AML-193 (cell line): ENCODE measurements at regions not wholly inside any gene's neighbourhood (a gene's known extent, or its start where the extent isn't known, plus 50 kb on each side); places are given as distances from the start of the nearest gene placed in this dataset.
"Not testable (repeated sequence)": the region's sequence is repeated elsewhere in the genome, so short reads cannot be mapped to it uniquely, and the experiment has no call there.

Source experiments
- DNase-seq, 2 experiments: peaks; one replicate each; lab custom pipeline; 2025; lab: John Stamatoyannopoulos, UW

DNA sequence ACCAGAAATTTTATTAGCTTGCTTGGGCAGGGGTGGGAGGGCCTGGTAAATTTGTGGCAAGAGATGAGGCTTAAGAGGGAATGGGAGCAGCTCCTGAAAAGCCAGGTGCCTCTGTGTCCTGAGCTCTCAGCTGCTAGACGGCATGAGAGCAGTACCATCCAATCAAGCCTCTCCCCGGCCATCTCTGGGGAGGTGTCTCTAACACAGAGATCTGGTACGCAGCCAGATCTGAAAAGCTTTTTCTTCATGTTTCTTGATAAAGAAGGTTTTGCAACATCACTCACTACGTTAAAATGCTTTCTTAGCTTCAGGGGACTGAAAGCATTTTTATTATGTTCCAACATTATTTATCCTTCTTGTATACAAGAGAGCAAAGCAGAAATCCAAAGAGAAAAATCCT is 488.2 kb downstream of the RBFOX1 start:
- DNase-seq: no peak

DNA sequence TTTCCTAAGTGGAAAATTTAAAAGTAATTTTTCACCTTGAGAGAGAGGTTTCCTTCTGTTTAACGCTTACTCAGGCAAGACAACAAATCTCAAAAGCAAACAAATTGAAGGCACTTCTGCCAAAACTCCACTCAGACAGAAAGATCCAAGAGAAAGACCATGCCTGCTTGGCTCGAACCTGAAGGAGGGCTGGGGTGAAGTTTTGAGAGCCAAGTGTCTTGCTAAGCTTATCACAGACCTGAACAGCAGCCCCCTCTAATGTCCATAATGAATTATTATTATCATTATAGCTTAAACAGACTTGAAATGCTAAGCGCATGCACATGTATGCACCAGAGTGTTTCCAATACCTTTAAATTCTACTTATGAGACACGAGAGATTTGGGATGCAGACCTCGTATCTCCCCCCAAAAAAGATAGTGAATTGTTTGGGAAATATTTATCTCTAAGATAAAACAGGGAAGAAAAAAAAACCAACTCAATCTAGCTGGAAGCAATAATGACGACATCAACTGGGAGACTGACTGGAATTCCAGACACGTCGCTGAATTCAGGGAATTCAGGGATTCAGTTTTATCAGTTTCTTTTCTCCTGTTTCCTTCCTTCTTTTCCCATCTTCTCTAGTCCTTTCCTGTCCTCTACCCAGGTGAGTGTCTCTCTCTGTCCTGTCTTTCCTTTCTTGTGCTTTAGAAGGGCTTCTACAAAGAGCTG is 473.2 kb downstream of the RBFOX1 start:
- DNase-seq: no peak

DNA sequence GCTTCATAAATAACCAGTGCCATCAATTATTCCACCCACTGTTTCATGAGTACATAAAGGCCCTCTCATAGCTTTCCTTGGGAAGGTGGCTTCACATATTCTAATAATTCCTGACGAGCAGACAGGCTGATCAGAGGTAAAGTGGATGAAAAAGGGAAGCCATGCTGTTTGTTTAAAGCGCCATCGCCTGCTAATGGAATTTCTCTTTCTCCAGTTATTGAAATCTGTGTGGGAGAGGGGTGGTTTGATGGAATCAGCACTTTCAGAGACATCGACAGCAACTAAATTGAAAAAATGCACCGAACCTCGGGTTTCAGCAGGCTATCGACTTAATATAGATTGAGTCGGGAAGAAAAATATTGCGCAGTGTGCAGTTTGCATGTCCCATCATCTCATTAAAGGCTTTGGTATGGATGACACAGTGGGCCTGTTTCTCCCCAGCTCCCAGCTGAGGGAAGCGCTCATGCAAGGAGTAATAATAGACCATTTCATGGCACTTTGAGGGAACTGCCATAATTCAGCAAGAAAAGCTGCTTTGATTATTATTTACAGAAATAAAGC is 472.1 kb downstream of the RBFOX1 start:
- no peak for DNase-seq

DNA sequence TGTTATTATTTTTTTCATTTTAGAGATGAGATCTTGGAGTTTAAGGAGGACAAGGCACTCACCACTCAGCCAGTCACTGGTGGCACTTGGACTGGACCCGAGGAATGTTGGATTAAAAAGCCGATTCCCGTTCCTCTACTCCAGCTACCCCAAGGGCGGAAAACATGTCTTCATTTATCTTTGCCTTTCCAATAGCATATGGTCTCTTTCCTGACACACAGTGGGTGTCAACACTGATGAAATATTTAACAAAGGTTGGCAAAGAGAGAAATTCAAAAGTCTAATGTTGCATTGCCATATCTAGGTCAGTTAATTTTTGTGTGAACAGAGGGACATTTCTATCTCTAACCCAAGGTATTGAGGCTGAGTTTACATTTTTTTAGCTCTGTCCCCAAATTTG is 459.7 kb downstream of the RBFOX1 start:
- no peak for DNase-seq

DNA sequence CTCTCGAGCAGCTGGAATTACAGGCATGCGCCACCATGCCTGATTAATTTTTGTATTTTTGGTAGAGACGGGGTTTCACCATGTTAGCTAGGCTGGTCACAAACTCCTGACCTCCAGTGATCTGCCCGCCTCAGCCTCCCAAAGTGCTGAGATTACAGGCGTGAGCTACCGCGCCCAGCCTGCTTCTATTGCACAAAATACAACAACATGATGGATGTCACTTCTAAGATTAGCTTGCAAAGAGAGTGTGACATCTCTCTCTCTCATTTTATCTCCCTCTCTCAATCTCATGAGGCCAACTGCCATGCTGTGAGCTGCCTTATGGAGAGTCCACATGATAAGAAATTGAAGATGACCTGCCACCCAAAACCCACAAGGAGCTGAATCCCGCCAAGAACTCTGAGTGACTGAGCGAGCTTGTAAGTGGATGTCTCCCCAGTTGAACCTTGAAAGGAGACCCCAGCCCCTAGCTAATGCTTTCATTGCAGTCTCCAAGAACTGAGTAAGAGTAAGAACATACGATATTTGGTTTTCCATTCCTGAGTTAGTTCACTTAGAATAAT is 458.5 kb downstream of the RBFOX1 start:
- DNase-seq: no peak

GRCh38 chr16:7775072-7775488 is 442.4 kb downstream of the RBFOX1 start:
- DNase-seq: no peak

DNA sequence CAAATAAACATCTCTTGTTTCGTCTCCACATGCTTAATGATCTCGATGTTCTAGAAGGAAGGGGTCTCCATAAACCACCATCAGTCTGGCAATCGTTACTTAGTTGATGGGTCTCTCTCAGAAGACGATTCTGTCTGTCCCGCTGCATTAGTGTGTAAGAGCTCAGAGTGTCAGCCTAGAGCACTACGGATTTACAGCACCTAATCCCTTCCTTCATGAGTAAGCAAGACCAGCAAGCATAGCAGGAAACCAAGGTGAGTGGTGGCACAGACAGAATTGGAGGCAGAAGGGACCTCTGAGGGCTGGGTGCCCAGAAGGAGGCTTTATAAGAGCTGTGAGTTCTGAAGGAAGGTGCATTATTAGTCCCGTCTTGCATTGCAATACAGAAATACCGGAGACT is 440.1 kb downstream of the RBFOX1 start:
- DNase-seq: no peak

GRCh38 chr16:7769091-7769490 is 436.4 kb downstream of the RBFOX1 start:
- not testable (repeated sequence) for DNase-seq

DNA sequence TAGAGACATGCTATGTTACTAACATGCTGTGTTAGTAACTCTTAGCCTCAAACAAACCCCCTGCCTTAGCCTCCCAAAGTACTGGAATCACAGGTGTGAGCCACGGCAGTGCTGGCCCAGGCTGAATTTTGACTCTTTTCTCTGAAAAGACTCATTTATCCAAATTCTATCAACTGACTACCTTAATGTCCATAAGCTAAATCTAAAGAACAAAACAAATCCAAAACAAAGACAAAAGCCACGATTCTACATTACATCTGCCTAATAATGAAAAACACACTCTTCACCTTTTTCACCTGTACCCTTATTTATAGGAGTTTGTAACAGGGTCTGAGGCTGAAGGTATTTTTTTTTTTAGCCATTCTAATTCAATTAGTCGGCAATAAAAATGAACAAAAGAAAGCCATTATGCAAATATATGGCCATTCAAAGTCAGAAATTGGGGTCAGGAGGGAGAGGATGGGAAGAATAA is 432.5 kb downstream of the RBFOX1 start:
- no peak for DNase-seq

GRCh38 chr16:7763111-7763510 is 430.5 kb downstream of the RBFOX1 start:
- DNase-seq: no peak
